ENCODE measurements at regions not wholly inside any gene's neighbourhood (a gene's known extent, or its start where the extent isn't known, plus 50 kb on each side); places are given as distances from the start of the nearest gene placed in this dataset.

GRCh38 chr10:130877126-130877525 lies 434.4 kb downstream of the TCERG1L start:
- Histone ChIP-seq H4K91ac (ENCODE audit: insufficient read depth, low read depth, low read length) (no peak overlapping the region), H3K9me1 (ENCODE audit: insufficient read depth, low read length) (no peaks in the 10 kb centered on the region), H4K20me1 (ENCODE audit: insufficient read depth, low read length) (no peaks in the 10 kb centered on the region), H3K18ac (ENCODE audit: low read depth, low read length) (no peak overlapping the region), H3K23ac (ENCODE audit: low read depth, low read length) (no peak overlapping the region), H3K9ac (ENCODE audit: low read depth, low read length) (no peak overlapping the region), H3K4me3 (ENCODE audit: insufficient read depth, low read depth, low read length) (no peak overlapping the region), H3K79me1 (ENCODE audit: low read depth in 1 of 2, low read length in 2 of 2) (no peaks in the 10 kb centered on the region), H3K4me1 (ENCODE audit: control insufficient read depth, insufficient read depth, low read length) (no peaks in the 10 kb centered on the region), H3K56ac (ENCODE audit: extremely low read depth, insufficient read depth, low read length) (no peak overlapping the region), H3K36me3 (ENCODE audit: control insufficient read depth, insufficient read depth, low read length) (no peaks in the 10 kb centered on the region), H2BK15ac (ENCODE audit: low read depth, low read length) (no peak overlapping the region), H4K8ac (ENCODE audit: low read depth in 2 of 2, low read length in 2 of 2) (no peak overlapping the region), H2BK5ac (ENCODE audit: low read depth, low read length, poor library complexity, severe bottlenecking) (no peak overlapping the region), H2BK20ac (ENCODE audit: low read depth, low read length) (no peak overlapping the region), H3K4me2 (ENCODE audit: low read depth, low read length) (no peak overlapping the region), H3K9me3 (ENCODE audit: control insufficient read depth, insufficient read depth, low read length) (peaks cover 28% of the 10 kb centered on the region), H2AK5ac (ENCODE audit: low read depth, low read length) (no peak overlapping the region), H4K5ac (ENCODE audit: low read depth, low read length) (no peak overlapping the region), H3K14ac (replicated peaks; ENCODE audit: low read depth, low read length) (no peak overlapping the region), H3K27me3 (ENCODE audit: control insufficient read depth, insufficient read depth, low read length) (no peaks in the 10 kb centered on the region), H3K4ac (ENCODE audit: low read depth, low read length) (no peak overlapping the region), H2AK9ac (replicated peaks; ENCODE audit: low read depth, low read length, poor library complexity) (no peak overlapping the region), H2AFZ (replicated peaks; ENCODE audit: low read length, poor library complexity) (no peak overlapping the region), H2BK120ac (ENCODE audit: low read depth, low read length) (no peak overlapping the region), H3K27ac (ENCODE audit: insufficient read depth, low read length) (no peak overlapping the region)
- ChIA-PET CTCF (no interaction called here), POLR2A (ENCODE audit: unreplicated experiment) (no interaction called here)
- WGBS, 2 experiments (ENCODE audit: extremely low coverage in 2 of 2, insufficient read length in 1 of 2) = no CpG with 5 or more reads among the region's 3 CpGs
- no peak for ATAC-seq (ENCODE audit: low read depth)
- no peak for TF ChIP-seq CEBPB (IDR thresholded peaks at IDR 0.05; ENCODE audit: low read depth, low read length)
- TF ChIP-seq BHLHE40 (IDR thresholded peaks at IDR 0.05; ENCODE audit: low read depth, low read length) = no peak
- TF ChIP-seq RCOR1 (IDR thresholded peaks at IDR 0.05; ENCODE audit: insufficient replicate concordance, low read length) = no peak
- no peak for TF ChIP-seq MXI1 (IDR thresholded peaks at IDR 0.05; ENCODE audit: borderline replicate concordance, low read depth, low read length)
- no peak for TF ChIP-seq FOS (IDR thresholded peaks at IDR 0.05; ENCODE audit: low read depth, low read length)
- in situ Hi-C loops (cut with MboI; ENCODE audit: low sequenced_read_pairs) = no loop called here
- BruUV-seq (replicated peaks) = no TSS peak
- dilution Hi-C loops (cut with HindIII; ENCODE audit: low sequenced_read_pairs, unreplicated experiment) = no loop called here
- DNase-seq = no peak
- intact Hi-C loops (cut with micrococcal nuclease) = no loop called here
